ENCODE measurements at regions not wholly inside any gene's neighbourhood (a gene's known extent, or its start where the extent isn't known, plus 50 kb on each side); places are given as distances from the start of the nearest gene placed in this dataset.
A peak's percentile ranks its signal among the peaks of the same experiment; 100 is the strongest.

- DNase-seq = no peak
Observed at GRCh38 chr13:64371045-64371444, 2859.1 kb downstream of the PCDH9 start.

DNA sequence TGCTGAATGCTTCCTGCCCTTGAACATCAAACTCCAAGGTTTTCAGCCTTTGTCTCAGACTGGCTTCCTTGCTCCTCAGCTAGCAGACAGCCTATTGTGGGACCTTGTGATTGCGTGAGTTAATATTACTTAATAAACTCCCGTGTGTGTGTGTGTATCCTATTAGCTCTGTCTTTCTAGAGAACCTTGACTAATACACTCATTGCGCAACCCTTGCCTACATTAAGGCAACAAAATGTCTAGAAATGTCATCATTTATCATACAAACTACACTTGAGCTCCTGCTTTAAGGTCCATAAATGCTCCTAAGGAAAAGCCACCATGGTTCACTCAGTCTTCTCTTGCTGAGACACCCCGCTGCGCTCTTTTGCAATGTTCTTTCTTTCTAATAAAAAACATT is 2861.0 kb downstream of the PCDH9 start:
- peak in 1 of 4 experiments; percentile 1 for DNase-seq

- DNase-seq = no peak
Observed at GRCh38 chr13:64362564-64362963, 2867.6 kb downstream of the PCDH9 start.

DNA sequence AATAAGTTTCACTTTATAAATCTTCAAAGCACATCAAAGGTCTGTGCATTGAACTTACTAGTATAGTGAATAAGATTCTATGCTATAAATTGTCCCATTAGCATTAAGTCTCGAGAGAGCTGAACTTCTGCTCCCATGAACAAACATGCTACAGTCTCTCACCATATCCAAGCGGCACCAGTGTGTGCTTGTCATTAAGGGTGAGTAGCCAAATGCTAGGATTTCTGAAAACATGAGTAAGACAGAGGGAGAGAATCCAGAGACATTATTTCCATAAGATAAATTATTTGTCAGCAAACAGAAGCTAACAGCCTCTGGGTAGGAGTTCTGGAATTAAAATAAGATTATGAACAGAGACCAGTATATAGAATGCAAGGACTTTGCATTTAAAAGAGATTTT is 2882.5 kb downstream of the PCDH9 start:
- DNase-seq = no peak

DNA sequence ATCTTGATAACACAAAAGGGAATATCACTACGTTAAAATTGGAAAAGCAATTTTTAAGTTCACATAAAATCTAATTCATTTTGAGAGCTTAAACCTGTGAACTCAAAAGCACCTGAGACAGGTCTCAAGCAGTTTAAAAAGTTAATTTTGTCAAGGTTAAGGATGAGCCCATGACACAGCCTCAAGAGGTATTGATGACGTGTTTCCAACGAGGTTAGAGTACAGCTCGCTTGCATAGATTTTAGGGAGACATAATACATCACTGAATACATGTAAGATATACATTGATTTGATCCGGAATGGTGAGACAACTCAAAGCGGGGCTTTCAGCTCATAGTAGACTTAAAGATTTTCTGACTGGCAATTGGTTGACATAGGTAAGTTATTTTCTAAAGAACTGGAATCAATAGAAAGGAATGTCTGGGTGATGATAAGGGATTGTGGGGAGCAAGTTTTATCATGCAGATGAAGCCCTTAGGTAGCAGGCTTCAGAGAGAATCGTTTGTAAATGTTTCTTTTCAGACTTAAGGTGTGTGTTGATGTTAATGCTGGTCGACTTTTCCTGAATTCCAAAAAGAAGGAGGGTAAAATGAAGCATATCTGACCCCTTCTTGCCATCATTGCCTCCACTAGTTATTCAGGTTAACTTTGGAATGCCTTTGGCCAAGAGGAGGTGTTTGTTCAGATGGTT is 2890.6 kb downstream of the PCDH9 start:
- no peak for DNase-seq

DNA sequence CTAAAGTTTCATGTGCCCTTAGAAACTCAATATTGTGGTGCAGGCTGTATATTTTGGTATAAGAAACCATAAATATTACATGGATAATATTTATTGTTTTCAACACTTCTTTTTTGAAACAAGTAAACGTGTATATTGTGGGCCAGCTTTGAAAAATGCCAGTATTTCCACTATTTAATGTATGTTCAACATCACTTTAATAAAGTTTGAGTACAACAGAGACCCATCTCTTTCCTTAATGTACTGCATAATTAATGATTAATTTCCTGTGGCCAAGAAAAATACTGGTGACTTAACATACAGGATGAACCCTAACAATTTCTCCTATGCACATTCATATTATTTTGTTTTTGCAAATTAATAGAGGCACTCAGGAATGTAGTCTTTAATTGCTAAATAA is 2891.5 kb downstream of the PCDH9 start:
- no peak for DNase-seq

- DNase-seq = no peak
Observed at GRCh38 chr13:64333888-64334287, 2896.2 kb downstream of the PCDH9 start.

DNA sequence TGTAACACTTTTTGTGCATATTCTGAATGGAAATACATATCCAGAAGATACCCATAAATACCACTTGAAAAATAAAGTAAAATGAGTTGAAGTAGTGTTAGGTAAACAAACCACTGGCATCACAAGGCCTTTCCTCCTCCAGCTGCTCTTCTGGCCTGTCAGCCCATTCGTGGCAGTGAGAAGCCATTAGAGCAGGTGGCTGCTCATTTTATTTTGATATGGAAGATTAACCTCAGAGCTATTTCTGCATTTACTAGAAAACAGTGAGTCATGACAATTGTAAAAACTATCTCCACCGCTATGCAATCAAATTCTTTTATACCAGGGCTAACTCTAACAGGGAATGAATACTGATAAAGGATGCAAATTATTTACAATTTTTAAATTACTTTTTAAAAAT is 2898.1 kb downstream of the PCDH9 start:
- no peak for DNase-seq

- no peak for DNase-seq
Observed at GRCh38 chr13:64327505-64328194, 2902.5 kb downstream of the PCDH9 start.

DNA sequence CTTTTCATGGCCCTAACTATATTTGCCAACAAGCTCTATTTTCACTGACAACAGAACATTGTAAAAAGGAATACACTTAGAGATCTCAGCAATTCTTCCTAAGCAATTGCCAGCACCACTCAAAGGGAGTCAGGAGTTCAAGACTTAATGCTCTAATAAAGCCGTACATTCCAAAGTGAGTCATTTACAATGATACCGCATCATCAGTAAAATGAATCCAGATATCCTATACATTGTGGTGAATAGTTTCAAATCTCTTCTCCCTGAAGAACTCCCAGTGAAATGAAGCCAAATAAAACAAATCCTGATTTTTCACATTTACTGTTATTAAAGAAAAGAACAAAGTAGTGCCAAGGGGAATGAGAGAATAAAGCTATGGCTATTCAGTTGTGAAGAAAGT is 2898.7 kb upstream of the PCDH20 start:
- no peak for DNase-seq

DNA sequence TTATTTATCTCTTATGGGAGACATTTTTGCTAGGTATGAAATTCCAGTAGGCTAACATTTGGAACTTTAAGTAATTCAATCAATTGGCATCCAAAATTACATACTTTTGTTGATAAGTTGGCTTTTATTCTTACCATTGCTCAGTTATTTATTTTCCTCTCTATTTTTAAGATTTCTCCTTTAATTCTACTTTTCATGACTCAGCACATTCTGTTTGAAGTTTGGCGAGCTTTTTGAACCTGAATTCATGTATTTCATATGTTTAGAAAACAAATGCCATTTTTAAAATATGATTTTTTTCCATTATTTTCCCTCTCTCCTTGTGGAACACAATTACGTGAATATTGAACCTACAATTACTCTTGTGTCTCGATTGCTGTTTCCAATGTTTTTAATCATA is 2896.3 kb upstream of the PCDH20 start:
- DNase-seq = no peak

DNA sequence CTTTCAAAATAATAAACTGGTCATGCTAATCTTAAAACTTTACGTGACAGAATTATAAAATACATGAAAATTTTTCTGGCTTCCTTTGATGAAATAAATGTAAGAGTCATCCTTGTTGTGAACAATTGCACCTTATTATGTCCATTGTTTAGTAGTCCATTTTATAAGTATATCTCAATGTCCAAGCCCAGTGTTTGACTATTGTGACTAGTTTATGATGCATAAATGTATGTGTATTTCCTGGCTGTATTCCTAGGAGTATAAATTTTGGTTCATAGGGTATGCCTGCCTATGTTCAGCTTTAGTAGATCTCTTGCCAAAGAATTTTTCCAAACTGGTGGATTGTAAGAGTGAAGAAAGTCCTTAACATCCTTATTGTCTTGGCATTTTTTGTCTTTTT is 2895.5 kb upstream of the PCDH20 start:
- DNase-seq = no peak

DNA sequence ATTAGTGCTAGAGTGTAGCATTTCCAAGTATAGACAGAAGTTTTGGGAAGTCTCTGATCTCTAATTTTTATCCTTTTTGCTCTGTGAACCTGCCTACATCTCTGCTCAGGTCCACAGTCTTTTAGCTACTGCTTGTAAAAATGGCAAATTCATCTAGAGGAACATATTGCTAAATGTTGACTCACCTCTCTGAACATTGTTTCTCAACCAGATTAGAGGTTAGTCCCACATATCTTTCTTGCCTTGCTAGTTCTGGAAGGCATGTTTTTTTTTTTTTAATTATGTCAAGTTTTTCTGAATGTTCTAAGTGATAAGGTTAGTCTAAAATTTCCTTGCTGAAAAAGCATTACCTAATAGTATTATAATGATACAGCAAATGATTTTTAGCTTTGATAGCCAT is 2889.6 kb upstream of the PCDH20 start:
- no peak for DNase-seq

- DNase-seq = no peak
Observed at GRCh38 chr13:64300239-64300638, 2884.6 kb upstream of the PCDH20 start.

DNA sequence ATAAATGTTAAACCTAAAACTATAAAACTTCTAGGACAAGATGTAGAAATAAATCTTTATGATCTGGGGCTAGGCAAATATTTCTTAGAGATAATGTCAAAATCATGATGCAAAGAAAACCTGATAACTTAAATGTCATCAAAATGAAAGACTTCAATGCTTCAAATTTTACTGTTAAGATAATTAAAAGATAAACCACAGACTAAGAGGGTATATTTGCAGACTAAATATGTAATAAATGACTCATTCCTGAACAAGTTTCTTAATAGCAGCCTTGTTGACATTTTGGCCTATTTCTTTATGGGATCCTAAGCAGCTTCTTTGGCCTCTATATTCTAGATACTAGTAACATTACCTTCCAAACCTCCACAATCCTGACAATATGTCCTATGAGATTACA is 2878.3 kb upstream of the PCDH20 start:
- no peak for DNase-seq

DNA sequence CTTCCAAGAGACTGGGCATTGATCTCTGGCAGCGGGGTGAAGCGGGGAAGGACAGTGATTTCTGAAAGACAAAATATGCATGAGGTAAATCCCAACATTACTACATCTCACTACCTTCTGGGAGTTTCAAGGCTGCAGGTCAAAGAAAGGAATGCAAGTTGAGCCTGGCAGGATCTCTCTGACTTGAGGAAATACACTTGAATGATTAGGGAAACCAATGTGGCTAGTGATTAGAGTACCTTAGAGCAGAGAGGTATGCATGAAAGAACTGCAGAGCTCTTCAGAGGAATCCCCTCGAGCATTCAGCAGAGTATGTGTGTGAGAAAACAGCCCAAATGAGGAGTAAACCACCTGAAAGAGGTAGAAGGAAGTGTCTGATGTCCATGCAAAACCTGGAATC is 2874.1 kb upstream of the PCDH20 start:
- DNase-seq = no peak

DNA sequence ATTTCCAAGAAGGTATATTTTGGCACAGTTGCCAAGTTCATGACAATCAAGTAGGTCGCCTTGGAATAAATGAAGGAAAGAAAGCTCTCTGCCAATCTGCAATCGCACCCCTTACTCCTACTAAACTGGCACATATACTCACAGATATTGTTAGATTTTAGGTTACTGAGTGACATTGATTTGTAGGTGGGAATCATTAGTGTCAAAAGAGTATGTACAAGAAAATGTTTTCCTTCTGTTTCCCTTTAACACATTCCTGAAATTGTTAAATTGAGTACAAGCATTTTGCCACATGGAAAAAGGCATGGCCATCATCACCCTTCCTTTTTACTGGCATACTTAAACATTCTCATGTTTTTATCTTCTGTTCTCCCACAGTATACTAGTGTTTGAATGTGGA is 2868.3 kb upstream of the PCDH20 start:
- no peak for DNase-seq

- DNase-seq = no peak
Observed at GRCh38 chr13:64278493-64278892, 2862.8 kb upstream of the PCDH20 start.

DNA sequence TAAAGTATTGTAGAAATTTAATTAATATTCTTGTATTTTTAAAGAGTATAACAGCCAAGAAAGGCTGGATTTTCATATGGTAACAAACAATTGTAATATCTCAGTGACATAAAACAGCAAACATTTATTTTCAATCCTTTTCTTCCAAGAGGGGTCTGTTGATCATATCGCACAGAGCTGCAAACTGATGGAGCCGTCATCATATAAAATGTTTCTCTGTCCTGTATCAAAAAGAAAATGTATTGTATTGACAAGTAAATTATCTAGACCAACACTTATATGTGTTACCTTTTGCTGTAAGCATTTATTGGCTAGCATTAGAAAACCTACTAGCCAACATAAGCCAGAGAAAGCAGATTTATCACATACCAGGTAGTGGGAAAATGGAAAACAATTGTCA is 2861.4 kb upstream of the PCDH20 start:
- DNase-seq = no peak

DNA sequence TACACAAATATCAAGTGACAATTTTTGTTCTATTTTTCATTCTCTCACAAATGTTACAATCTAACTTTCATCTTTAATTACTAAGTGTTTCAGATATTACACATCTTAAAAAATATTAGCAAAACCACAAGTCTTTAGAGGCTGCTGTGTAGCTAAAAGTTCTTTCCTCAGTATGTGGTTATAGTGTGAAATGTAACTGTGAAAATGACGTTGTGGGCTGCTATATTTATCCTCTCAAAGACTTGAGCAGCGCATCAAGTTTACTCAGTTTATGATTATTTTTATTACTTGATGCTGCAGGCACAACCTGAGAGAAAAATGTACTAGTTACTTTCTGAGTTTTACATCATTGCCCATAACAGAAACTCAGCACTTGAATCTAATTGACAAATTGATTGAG is 2860.6 kb upstream of the PCDH20 start:
- DNase-seq = no peak

DNA sequence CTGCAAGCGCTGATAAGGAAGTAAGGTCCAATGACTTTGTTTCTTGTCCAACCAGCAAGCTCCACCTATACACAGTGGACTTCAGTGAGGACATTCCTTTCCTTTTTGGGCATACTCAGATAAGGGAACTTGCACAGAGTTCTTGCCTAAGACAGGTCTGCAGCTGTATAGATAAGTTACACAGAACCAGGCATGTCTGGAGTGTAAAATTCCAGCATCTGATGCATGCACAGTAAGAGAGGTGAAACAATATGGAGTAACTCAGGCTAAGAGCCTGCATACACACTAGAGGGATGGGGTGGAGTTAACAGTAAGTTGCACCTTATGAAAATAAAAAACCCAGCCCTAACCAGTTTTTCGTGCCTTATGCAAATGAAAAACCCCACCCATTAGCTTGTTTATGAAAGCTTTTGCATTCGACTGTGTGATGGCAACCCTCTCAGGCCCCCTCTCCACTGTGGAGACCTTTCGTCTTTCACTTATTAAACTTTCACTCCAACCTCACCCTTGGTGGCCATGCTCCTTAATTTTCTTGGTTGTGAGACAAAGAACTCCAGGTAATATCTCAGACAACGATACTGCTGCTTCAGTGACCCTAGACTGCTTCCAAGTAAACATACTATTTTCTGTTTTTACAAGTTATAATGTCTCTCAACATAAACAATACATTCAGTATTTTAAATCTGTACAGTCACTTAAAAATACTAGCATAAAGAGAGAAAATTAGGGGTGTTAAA is 2859.0 kb upstream of the PCDH20 start:
- no peak for DNase-seq

- DNase-seq = no peak
Observed at GRCh38 chr13:64273780-64274179, 2858.1 kb upstream of the PCDH20 start.

- no peak for DNase-seq
Observed at GRCh38 chr13:64272681-64273080, 2857.0 kb upstream of the PCDH20 start.

GRCh38 chr13:64266024-64266423 is 2850.4 kb upstream of the PCDH20 start:
- no peak for DNase-seq

Data from suppressor macrophage (primary cell).